Esophagus squamous epithelium (tissue), 5 donors: ENCODE measurements at regions not wholly inside any gene's neighbourhood (a gene's known extent, or its start where the extent isn't known, plus 50 kb on each side); places are given as distances from the start of the nearest gene placed in this dataset.

Source experiments
- DNase-seq: peaks from one replicate; lab custom pipeline; 2025; lab: John Stamatoyannopoulos, UW
- H3K27ac ChIP-seq, 4 donors: fragments of 200-600 bp; sonication (generic); one replicate each; pipeline ENCODE4 v1.5.1; 2016 to 2019; ENCODE audit warnings: mild to moderate bottlenecking in 1 of 4
- H3K27me3 ChIP-seq, 4 donors: fragments of 200-600 bp; sonication (generic); 1 replicate in 3 of 4; 2 replicates in 1 of 4; pipeline versions ENCODE4 v1.5.1 to v1.6.0; 2017 to 2021; ENCODE audit warnings: antibody characterized with exemption in 1 of 4
- H3K36me3 ChIP-seq, 3 donors: fragments of 200-600 bp; sonication (generic); one replicate each; pipeline ENCODE4 v1.5.1; 2016 to 2019
- H3K4me1 ChIP-seq, 3 donors: fragments of 200-600 bp; sonication (generic); one replicate each; pipeline ENCODE4 v1.5.1; 2017 to 2019
- H3K4me3 ChIP-seq, 4 donors: fragments of 200-600 bp; sonication (generic); 1 replicate in 3 of 4; 2 replicates in 1 of 4; pipeline ENCODE4 v1.5.1; 2016 to 2019; ENCODE audit warnings: mild to moderate bottlenecking in 2 of 4, moderate library complexity in 1 of 4
- H3K9me3 ChIP-seq, 3 donors: fragments of 200-600 bp; sonication (generic); one replicate each; pipeline ENCODE4 v1.5.1; 2016 to 2019
- POLR2A ChIP-seq, 4 donors: fragments of 450-650 bp; IDR thresholded peaks; one replicate each; pipeline ENCODE4 v1.6.1; 2017; ENCODE audit warnings: antibody characterized with exemption in 4 of 4, mild to moderate bottlenecking in 4 of 4, moderate library complexity in 3 of 4
- WGBS, 2 donors: methylation state at CpG; one replicate each; pipeline ENCODE4 v1.1.5; 2018; 5-methylcytosine and 5-hydroxymethylcytosine counted together
- intact Hi-C: fragments of 100-400 bp; cut with DNase I; formaldehyde crosslinking; loops from one replicate; pipeline ENCODE4 v1.15.0; 2022
- TF ChIP-seq, protein P1 (sequence below), 6 experiments: fragments of 450-650 bp in 4 of 6; fragments of 200-600 bp in 2 of 6; sonication (generic) in 2 of 6; IDR thresholded peaks; one replicate each; pipeline ENCODE4 v1.5.1; 2016 to 2019; ENCODE audit warnings: antibody characterized with exemption in 6 of 6, mild to moderate bottlenecking in 4 of 6, moderate library complexity in 4 of 6
- donor health status: DM: yes; HTN: yes; CAD: no.

DNA sequence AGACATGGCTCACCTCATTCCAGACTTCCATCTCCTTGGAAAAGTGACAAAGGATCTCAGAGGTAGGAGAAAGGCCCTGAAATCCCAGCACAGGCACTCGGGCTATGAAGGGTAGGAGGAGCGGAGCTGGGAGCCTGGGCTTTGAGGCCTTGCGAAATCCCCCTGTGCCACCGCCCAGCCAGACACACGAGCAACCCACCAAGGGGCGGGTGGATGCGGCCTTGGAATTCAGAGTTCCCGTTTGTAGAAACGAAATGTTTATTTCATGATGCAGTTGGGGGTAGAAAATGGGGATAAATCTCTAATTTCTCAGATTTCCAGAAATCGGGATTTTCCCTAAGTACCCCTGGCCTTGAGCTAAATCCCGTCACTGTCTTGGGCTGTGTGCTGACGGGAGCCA lies 177.1 kb upstream of the HDAC4 start:
- 89% methylated on average over 11 to 12 of the region's 12 CpGs for WGBS, 2 donors
- Histone ChIP-seq H3K27ac (no peak overlapping the region), H3K4me1 (peaks cover 0 to 8% (median 5%) of the 10 kb centered on the region in 3 donors), H3K9me3 (peaks cover 0 to 5% (median 0%) of the 10 kb centered on the region in 3 donors), H3K36me3 (no peaks in the 10 kb centered on the region), H3K27me3 (peaks cover 0 to 29% (median 0%) of the 10 kb centered on the region in 4 donors), H3K4me3 (no peak overlapping the region)
- no peak for DNase-seq
- no peak for TF ChIP-seq POLR2A (IDR thresholded peaks at IDR 0.05)
- TF ChIP-seq, protein P1, sequence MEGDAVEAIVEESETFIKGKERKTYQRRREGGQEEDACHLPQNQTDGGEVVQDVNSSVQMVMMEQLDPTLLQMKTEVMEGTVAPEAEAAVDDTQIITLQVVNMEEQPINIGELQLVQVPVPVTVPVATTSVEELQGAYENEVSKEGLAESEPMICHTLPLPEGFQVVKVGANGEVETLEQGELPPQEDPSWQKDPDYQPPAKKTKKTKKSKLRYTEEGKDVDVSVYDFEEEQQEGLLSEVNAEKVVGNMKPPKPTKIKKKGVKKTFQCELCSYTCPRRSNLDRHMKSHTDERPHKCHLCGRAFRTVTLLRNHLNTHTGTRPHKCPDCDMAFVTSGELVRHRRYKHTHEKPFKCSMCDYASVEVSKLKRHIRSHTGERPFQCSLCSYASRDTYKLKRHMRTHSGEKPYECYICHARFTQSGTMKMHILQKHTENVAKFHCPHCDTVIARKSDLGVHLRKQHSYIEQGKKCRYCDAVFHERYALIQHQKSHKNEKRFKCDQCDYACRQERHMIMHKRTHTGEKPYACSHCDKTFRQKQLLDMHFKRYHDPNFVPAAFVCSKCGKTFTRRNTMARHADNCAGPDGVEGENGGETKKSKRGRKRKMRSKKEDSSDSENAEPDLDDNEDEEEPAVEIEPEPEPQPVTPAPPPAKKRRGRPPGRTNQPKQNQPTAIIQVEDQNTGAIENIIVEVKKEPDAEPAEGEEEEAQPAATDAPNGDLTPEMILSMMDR (IDR thresholded peaks at IDR 0.05), result no peak
- intact Hi-C loops, result no loop called here

DNA sequence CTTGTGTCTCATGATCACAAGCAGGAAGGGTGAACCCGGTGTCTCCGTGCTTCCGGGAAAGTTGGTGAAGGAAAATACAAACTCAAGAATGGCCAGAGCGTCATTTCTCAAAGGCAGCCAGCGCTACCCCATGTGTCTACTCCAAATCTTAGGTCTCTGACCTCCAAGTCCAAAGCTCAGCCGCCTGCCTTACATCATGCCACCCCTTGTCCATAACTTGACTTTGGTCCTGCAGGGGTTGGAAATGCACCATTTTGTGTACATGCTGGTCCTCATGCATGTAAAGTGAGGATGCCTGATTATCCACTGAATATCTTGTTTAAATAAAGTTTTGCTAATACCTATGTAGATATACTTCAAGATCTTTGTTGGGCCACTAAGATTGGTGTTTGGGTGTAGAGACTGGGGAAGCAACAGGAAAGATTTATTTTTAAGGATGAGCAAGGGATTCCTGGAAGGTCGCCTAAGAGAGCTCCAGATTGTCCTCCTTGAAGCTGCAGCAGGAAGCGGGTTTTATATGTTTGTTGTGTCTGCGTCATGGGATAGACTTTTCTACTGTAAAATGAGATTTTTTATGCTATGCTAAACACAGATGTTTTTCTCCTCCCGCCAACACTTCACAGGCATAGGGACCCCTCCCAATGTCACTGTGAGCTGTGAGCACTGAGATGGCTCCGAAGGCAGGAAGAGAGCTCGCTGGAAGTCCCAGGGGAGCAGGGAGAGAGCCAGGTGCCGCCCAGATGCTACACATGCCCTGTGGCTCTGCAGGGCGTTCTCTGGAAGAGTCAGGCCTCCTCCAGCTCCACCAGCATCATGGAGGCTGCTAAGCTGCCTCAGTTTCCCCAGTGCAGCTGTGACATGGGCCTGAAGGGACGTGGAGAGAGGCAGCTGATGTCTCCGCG lies 176.2 kb upstream of the HDAC4 start:
- Histone ChIP-seq H3K36me3 (no peaks in the 10 kb centered on the region), H3K9me3 (peaks cover 0 to 5% (median 0%) of the 10 kb centered on the region in 3 donors), H3K27me3 (peaks cover 0 to 29% (median 0%) of the 10 kb centered on the region in 4 donors), H3K27ac (no peak overlapping the region), H3K4me1 (peaks cover 0 to 8% (median 5%) of the 10 kb centered on the region in 3 donors), H3K4me3 (no peak overlapping the region)
- intact Hi-C loops, result no loop called here
- WGBS, 2 donors, result 89 to 91% methylated on average over 11 to 15 of the region's 17 CpGs
- TF ChIP-seq, protein P1 (IDR thresholded peaks at IDR 0.05), result no peak
- no peak for TF ChIP-seq POLR2A (IDR thresholded peaks at IDR 0.05)
- no peak for DNase-seq

DNA sequence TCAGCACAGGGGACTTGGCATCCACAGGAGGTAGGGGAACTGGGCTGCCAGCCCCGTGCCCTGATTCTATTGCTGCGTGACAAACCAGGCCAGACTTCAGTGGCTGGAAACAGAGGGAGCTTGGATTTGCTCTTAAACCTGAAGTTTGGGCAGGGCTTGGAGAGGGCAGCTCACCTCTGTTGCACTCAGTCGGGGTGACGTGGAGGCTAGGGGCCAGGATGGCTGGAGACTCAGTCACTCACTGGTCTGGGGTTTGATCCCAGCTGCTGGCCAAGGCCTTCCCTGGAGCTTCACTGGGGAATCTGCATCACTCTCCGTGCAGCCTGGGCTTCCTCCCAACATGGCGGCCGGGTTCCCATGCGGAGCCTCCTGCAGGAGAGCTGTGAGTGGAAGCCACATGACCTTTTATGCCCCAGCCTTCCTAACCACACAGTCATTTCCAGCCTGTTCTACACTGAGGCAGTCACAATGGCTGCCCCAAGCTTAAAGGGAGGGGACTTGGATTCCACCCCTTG lies 175.2 kb upstream of the HDAC4 start:
- DNase-seq, result no peak
- H3K27me3 ChIP-seq, result peaks cover 0 to 29% (median 0%) of the 10 kb centered on the region in 4 donors
- TF ChIP-seq, protein P1 (IDR thresholded peaks at IDR 0.05), result no peak
- TF ChIP-seq POLR2A (IDR thresholded peaks at IDR 0.05), result no peak
- intact Hi-C loops, result no loop called here
- no peaks in the 10 kb centered on the region for H3K36me3 ChIP-seq
- H3K27ac ChIP-seq, result no peak overlapping the region
- H3K4me3 ChIP-seq, result no peak overlapping the region
- WGBS, 2 donors, result 88 to 100% methylated on average over 2 of the region's 8 CpGs
- H3K9me3 ChIP-seq, result peaks cover 0 to 5% (median 0%) of the 10 kb centered on the region in 3 donors
- peaks cover 0 to 8% (median 5%) of the 10 kb centered on the region in 3 donors for H3K4me1 ChIP-seq

DNA sequence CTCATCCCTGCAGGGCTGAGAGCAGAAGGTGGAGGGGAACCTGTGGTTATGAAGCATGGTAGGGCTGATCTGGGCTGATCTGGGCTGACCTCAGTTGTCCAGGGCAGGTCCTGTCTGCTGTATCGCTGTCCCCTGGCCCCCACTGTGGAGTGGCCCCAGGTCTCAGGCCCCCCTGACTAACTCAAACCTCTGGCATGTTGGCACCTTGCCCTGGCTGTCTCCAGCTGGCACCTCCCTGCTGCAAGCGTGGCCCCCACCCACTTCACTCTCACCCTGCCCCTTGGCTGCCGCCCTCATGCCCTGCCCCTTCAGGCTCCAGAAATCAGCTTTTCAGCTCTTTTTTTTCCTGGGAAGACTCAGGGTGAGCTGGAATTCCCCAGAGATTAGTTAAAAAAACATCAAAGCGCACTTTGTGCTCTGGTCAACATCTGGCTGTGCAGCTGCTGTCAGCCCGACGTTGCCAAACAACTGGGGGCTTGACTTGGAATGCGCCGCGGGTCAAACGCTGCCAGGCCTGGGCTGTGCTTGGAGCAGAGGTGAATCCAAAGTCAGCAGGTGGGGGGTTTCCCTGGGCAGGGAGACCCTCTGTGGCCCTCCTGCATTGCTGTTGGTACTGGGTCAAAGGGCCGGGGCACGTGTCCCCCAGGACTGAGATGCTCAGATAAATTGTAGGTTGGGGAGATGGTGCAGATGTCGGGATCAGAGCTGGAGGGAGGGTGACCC lies 173.8 kb upstream of the HDAC4 start:
- peaks cover 0 to 5% (median 0%) of the 10 kb centered on the region in 3 donors for H3K9me3 ChIP-seq
- H3K4me1 ChIP-seq, result peaks cover 0 to 8% (median 5%) of the 10 kb centered on the region in 3 donors
- TF ChIP-seq, protein P1 (IDR thresholded peaks at IDR 0.05), result no peak
- no peak for TF ChIP-seq POLR2A (IDR thresholded peaks at IDR 0.05)
- no peak for DNase-seq
- WGBS, 2 donors, result 18 to 57% methylated on average over 1 to 6 of the region's 13 CpGs
- peaks cover 0 to 39% (median 0%) of the 10 kb centered on the region in 4 donors for H3K27me3 ChIP-seq
- intact Hi-C loops, result no loop called here
- no peak overlapping the region for H3K27ac ChIP-seq
- no peak overlapping the region for H3K4me3 ChIP-seq
- H3K36me3 ChIP-seq, result no peaks in the 10 kb centered on the region
